ENCODE measurements at regions not wholly inside any gene's neighbourhood (a gene's known extent, or its start where the extent isn't known, plus 50 kb on each side); places are given as distances from the start of the nearest gene placed in this dataset.
A peak's percentile ranks its signal among the peaks of the same experiment; 100 is the strongest.

DNA sequence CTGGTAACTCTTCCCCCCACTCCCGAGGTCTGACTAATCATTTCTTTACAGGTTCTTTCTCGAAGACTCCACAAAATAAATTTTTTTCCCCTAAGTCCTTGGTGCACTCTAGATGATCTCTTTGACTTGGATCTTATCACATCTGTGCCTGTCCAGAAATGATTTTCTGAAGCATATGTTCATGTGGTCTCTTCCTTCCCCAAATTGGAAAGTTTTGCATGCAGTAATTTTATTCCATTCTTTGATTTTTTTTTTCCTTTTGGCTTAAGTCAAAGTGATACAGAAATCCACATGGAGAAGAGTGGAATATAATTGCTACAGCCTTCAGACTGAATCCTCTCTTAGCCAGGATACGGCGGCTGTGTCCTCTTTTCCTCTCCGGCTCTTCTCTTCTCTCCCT lies 213.3 kb downstream of the BMP4 start:
- H3K27ac Mint-ChIP-seq, result 0 out of 2 replicates have a peak overlapping the region, but pooled peaks have one; percentile 36

More for the DNA sequence above, 213.3 kb downstream of the BMP4 start:
- Histone ChIP-seq H3K36me3 (ENCODE audit: insufficient read depth) (no peaks in the 10 kb centered on the region), H3K27me3 (ENCODE audit: insufficient read depth) (no peaks in the 10 kb centered on the region), H3K4me2 (peak overlapping the region; percentile 3), H4K20me1 (replicated peaks; ENCODE audit: insufficient read depth) (no peaks in the 10 kb centered on the region), H3K79me2 (replicated peaks; ENCODE audit: insufficient read depth) (no peaks in the 10 kb centered on the region), H2AFZ (no peak overlapping the region), H3K4me1 (ENCODE audit: insufficient read depth) (peaks cover 31% of the 10 kb centered on the region), H3K9me2 (ENCODE audit: insufficient read depth) (0 out of 2 replicates have a peak, but pooled peaks cover 12% of the 10 kb centered on the region), H3K27ac (ENCODE audit: low read depth) (no peak overlapping the region), H3K4me3 (no peak overlapping the region), H3F3A (replicated peaks; ENCODE audit: low read depth) (peaks cover 8% of the 10 kb centered on the region)
- no peaks in the 10 kb centered on the region for H3K36me3 Mint-ChIP-seq (ENCODE audit: low read depth)
- no peak for TF ChIP-seq ZNF331 (CRISPR knock-in tag; IDR thresholded peaks at IDR 0.05; ENCODE audit: low read depth)
- TF ChIP-seq EZH2 (IDR thresholded peaks at IDR 0.05; ENCODE audit: low read depth, unreplicated experiment), result no peak
- no peak for TF ChIP-seq STAT1 (IDR thresholded peaks at IDR 0.05; ENCODE audit: unreplicated experiment)
- TF ChIP-seq JUNB (IDR thresholded peaks at IDR 0.05; ENCODE audit: unreplicated experiment), result no peak
- no peak for TF ChIP-seq ZNF114 (CRISPR knock-in tag; IDR thresholded peaks at IDR 0.05)
- TF ChIP-seq, protein P1, sequence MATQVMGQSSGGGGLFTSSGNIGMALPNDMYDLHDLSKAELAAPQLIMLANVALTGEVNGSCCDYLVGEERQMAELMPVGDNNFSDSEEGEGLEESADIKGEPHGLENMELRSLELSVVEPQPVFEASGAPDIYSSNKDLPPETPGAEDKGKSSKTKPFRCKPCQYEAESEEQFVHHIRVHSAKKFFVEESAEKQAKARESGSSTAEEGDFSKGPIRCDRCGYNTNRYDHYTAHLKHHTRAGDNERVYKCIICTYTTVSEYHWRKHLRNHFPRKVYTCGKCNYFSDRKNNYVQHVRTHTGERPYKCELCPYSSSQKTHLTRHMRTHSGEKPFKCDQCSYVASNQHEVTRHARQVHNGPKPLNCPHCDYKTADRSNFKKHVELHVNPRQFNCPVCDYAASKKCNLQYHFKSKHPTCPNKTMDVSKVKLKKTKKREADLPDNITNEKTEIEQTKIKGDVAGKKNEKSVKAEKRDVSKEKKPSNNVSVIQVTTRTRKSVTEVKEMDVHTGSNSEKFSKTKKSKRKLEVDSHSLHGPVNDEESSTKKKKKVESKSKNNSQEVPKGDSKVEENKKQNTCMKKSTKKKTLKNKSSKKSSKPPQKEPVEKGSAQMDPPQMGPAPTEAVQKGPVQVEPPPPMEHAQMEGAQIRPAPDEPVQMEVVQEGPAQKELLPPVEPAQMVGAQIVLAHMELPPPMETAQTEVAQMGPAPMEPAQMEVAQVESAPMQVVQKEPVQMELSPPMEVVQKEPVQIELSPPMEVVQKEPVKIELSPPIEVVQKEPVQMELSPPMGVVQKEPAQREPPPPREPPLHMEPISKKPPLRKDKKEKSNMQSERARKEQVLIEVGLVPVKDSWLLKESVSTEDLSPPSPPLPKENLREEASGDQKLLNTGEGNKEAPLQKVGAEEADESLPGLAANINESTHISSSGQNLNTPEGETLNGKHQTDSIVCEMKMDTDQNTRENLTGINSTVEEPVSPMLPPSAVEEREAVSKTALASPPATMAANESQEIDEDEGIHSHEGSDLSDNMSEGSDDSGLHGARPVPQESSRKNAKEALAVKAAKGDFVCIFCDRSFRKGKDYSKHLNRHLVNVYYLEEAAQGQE (IDR thresholded peaks at IDR 0.05; ENCODE audit: unreplicated experiment), result no peak
- no peak for TF ChIP-seq CREB1 (CRISPR knock-in tag; IDR thresholded peaks at IDR 0.05; ENCODE audit: low read depth)
- TF ChIP-seq, protein P2, sequence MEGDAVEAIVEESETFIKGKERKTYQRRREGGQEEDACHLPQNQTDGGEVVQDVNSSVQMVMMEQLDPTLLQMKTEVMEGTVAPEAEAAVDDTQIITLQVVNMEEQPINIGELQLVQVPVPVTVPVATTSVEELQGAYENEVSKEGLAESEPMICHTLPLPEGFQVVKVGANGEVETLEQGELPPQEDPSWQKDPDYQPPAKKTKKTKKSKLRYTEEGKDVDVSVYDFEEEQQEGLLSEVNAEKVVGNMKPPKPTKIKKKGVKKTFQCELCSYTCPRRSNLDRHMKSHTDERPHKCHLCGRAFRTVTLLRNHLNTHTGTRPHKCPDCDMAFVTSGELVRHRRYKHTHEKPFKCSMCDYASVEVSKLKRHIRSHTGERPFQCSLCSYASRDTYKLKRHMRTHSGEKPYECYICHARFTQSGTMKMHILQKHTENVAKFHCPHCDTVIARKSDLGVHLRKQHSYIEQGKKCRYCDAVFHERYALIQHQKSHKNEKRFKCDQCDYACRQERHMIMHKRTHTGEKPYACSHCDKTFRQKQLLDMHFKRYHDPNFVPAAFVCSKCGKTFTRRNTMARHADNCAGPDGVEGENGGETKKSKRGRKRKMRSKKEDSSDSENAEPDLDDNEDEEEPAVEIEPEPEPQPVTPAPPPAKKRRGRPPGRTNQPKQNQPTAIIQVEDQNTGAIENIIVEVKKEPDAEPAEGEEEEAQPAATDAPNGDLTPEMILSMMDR (conservative IDR thresholded peaks at IDR 0.05; ENCODE audit: low read depth in 2 of 2), result no peak
- no peak for TF ChIP-seq POLR2AphosphoS5 (IDR thresholded peaks at IDR 0.05; ENCODE audit: low read depth)
- TF ChIP-seq NANOG (IDR thresholded peaks at IDR 0.05; ENCODE audit: borderline replicate concordance), result no peak
- TF ChIP-seq, protein P3, sequence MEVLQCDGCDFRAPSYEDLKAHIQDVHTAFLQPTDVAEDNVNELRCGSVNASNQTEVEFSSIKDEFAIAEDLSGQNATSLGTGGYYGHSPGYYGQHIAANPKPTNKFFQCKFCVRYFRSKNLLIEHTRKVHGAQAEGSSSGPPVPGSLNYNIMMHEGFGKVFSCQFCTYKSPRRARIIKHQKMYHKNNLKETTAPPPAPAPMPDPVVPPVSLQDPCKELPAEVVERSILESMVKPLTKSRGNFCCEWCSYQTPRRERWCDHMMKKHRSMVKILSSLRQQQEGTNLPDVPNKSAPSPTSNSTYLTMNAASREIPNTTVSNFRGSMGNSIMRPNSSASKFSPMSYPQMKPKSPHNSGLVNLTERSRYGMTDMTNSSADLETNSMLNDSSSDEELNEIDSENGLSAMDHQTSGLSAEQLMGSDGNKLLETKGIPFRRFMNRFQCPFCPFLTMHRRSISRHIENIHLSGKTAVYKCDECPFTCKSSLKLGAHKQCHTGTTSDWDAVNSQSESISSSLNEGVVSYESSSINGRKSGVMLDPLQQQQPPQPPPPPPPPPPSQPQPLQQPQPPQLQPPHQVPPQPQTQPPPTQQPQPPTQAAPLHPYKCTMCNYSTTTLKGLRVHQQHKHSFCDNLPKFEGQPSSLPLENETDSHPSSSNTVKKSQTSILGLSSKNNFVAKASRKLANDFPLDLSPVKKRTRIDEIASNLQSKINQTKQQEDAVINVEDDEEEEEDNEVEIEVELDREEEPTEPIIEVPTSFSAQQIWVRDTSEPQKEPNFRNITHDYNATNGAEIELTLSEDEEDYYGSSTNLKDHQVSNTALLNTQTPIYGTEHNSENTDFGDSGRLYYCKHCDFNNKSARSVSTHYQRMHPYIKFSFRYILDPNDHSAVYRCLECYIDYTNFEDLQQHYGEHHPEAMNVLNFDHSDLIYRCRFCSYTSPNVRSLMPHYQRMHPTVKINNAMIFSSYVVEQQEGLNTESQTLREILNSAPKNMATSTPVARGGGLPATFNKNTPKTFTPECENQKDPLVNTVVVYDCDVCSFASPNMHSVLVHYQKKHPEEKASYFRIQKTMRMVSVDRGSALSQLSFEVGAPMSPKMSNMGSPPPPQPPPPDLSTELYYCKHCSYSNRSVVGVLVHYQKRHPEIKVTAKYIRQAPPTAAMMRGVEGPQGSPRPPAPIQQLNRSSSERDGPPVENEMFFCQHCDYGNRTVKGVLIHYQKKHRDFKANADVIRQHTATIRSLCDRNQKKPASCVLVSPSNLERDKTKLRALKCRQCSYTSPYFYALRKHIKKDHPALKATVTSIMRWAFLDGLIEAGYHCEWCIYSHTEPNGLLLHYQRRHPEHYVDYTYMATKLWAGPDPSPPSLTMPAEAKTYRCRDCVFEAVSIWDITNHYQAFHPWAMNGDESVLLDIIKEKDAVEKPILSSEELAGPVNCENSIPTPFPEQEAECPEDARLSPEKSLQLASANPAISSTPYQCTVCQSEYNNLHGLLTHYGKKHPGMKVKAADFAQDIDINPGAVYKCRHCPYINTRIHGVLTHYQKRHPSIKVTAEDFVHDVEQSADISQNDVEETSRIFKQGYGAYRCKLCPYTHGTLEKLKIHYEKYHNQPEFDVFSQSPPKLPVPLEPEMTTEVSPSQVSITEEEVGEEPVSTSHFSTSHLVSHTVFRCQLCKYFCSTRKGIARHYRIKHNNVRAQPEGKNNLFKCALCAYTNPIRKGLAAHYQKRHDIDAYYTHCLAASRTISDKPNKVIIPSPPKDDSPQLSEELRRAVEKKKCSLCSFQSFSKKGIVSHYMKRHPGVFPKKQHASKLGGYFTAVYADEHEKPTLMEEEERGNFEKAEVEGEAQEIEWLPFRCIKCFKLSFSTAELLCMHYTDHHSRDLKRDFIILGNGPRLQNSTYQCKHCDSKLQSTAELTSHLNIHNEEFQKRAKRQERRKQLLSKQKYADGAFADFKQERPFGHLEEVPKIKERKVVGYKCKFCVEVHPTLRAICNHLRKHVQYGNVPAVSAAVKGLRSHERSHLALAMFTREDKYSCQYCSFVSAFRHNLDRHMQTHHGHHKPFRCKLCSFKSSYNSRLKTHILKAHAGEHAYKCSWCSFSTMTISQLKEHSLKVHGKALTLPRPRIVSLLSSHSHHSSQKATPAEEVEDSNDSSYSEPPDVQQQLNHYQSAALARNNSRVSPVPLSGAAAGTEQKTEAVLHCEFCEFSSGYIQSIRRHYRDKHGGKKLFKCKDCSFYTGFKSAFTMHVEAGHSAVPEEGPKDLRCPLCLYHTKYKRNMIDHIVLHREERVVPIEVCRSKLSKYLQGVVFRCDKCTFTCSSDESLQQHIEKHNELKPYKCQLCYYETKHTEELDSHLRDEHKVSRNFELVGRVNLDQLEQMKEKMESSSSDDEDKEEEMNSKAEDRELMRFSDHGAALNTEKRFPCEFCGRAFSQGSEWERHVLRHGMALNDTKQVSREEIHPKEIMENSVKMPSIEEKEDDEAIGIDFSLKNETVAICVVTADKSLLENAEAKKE (CRISPR knock-in tag; IDR thresholded peaks at IDR 0.05), result no peak
- no peak for TF ChIP-seq EZH2phosphoT487 (IDR thresholded peaks at IDR 0.05; ENCODE audit: unreplicated experiment)
- TF ChIP-seq, protein P4, sequence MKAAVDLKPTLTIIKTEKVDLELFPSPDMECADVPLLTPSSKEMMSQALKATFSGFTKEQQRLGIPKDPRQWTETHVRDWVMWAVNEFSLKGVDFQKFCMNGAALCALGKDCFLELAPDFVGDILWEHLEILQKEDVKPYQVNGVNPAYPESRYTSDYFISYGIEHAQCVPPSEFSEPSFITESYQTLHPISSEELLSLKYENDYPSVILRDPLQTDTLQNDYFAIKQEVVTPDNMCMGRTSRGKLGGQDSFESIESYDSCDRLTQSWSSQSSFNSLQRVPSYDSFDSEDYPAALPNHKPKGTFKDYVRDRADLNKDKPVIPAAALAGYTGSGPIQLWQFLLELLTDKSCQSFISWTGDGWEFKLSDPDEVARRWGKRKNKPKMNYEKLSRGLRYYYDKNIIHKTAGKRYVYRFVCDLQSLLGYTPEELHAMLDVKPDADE (IDR thresholded peaks at IDR 0.05), result no peak
- peaks cover 42% of the 10 kb centered on the region for H3K4me1 Mint-ChIP-seq
- H3K9me3 Mint-ChIP-seq, result no peaks in the 10 kb centered on the region
- no peak overlapping the region for H3K4me3 Mint-ChIP-seq
- H3K27me3 Mint-ChIP-seq (ENCODE audit: insufficient read depth, low read depth, poor library complexity), result no peaks in the 10 kb centered on the region
- ATAC-seq (no peak), DNase-seq (ENCODE audit: low spot score) (no peak)

All from GM23338 (cell line).